ENCODE measurements at regions not wholly inside any gene's neighbourhood (a gene's known extent, or its start where the extent isn't known, plus 50 kb on each side); places are given as distances from the start of the nearest gene placed in this dataset.

DNA sequence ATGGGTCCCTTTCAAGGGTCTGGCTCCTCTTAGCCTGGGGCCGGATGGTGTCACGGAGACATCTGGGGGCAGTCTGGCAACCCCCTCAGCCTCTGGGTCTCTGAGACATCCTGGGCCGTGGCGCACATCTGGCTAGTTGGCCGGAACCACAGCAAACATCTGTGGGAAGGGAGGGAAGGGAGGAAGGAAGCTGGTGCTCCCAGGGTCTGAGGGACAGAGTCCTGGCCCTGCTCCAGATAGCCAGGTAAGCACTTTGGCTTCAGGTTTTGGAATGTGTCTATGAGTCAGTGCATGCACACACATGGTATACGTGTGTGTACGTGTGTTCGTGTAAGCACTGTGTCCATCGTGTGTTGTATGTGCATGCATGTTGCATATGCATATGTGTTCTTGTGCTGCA is 225.1 kb downstream of the MN1 start:
- DNase-seq (ENCODE audit: missing footprints) (no peak), ATAC-seq (peak; percentile 51)
- intact Hi-C loops (cut with DNase I) = loop anchor here (5.0 kb wide), 1 partner anchor 64 kb away; no protein-coding TSS in a partner anchor

DNA sequence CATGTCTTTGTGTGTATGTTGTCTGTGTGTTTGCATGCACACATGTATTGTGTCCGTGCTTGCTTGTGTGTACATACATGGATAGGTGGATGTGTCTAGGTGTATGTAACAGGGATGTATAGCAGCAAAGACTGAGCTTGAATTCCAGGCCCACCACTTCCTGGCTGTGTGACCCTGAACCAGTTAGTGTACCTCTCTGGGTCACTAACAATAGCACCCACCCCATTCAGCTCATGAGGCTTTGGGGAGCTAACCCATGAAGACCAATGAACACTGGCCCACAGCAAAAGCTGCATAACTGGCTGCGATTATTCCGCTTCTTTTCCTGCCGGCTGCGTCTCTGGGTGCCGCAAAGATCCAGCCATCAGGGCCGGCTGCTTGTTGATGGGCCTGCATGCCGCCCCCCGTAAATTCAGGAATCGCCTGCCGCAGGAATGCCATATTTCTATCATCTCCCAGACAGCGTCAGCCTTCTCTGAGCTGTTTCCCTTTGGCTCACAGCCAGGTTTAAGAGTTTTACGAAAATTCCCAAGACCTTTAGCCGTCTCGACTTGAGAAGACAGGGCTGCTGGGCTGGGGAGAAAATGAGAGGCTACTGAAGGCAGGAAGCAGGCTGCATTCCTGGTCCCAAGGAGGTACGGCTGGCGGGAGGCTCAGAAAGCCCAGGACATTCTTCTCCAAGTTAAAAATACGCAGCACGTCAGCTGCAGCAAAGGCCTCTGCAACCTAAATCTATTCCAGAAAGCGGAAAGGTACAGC is 224.6 kb downstream of the MN1 start:
- DNase-seq (ENCODE audit: missing footprints) = no peak
- peak; percentile 62 for ATAC-seq
- intact Hi-C loops (cut with DNase I) = loop anchor here (5.0 kb wide), 1 partner anchor 65 kb away; no protein-coding TSS in a partner anchor

DNA sequence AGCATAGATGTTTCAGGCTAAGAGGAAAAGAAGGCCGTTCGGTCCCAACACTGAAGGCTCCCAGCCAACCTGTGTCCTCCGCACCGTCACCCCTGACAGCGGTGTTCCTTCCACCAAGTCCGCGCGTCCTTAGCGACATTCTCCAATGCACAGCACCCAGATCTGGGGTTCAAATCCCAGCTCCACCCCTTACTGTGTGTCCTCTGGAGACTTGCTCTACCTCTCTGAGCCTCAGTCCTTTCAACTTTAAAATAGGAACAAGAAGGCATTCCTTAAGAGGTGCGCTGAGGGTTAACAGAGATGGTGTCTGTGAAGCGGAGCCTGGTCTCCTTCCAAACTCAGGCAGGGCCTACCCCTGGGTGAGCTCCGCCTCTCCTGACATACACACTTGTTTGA is 224.0 kb downstream of the MN1 start:
- intact Hi-C loops (cut with DNase I) = loop anchor here (5.0 kb wide), 1 partner anchor 65 kb away; no protein-coding TSS in a partner anchor
- no peak for ATAC-seq
- no peak for DNase-seq (ENCODE audit: missing footprints)

DNA sequence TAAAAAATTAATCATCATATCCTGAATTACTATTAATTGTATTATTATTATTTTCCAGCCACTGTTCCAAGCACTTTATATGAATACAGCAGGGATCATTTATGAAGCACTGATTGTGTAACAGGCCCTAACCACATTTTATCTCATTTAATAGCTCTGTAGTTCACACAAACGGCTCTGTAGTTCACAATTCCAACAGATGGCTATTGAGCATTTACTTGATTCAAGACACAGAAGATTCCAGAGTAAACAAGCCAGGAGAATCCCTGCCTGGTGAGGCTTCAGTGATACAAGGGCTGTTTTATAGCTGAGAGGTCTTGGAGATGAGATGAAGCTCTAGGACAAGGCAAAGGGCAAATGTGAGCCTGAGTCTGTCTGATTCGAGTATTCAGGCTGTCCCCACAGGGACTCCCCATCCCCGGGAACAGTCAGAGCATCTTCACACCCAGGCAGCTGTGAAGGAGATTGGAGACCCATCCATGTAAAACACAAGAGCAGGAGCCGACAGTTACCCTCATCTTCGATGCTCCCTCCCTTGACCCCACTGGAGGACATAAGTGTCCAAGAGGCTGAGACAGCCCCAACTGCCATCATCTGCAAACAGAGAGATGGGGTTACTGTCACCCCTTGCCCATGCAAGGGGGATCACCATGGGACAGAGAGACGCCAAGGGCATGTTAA is 222.5 kb downstream of the MN1 start:
- intact Hi-C loops (cut with DNase I) = loop anchor here (5.0 kb wide), 1 partner anchor 67 kb away; no protein-coding TSS in a partner anchor
- DNase-seq (ENCODE audit: missing footprints) = no peak
- ATAC-seq = no peak

DNA sequence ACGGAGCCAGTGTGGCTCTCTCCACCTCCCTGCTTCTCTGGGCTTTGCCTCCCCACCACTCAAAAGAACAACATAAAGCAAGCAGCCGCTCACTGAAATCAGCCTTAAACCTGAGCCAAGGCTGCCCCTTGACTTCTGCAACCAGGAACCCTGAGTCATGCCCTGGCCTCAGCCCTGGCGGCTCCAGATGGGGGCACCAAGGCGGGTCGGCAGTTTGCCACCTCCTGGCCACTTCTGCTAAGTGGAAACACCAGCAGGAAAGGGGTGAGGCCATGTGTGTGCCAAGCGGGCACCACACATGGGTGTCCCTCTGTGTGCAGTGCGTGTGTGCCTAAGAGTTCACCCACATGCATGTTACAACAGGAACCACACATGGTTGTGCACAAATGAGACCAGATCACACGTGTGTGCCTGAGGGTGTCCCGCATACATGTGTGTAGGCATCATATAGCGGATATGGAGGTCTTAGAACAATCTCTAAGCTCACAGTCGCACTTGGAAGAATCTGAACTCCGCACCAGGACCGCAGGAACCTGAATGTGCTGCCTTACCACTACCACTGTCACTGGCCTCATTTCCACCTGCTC is 221.2 kb downstream of the MN1 start:
- DNase-seq (ENCODE audit: missing footprints) (no peak), ATAC-seq (no peak)
- intact Hi-C loops (cut with DNase I) = no loop called here

DNA sequence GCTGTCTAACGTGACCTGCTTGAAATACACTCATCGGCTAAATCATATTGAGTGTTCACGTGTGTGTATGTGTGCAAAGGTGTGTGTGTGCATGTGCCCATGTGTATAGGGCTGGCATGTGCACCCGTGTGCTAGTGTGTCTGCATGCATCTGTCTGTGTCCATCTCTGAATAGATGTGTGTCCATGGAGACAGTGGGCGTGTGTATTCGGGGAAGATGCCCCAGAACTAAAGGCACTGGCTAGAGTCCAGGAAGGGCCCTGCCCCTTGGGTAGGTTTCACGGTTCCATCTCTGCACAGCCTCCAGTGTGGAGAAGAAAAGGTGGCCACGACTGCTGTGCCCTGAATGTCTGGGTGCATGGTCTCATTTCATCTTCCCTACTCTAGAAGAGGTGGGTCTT is 220.3 kb downstream of the MN1 start:
- intact Hi-C loops (cut with DNase I) = no loop called here
- no peak for DNase-seq (ENCODE audit: missing footprints)
- no peak for ATAC-seq

DNA sequence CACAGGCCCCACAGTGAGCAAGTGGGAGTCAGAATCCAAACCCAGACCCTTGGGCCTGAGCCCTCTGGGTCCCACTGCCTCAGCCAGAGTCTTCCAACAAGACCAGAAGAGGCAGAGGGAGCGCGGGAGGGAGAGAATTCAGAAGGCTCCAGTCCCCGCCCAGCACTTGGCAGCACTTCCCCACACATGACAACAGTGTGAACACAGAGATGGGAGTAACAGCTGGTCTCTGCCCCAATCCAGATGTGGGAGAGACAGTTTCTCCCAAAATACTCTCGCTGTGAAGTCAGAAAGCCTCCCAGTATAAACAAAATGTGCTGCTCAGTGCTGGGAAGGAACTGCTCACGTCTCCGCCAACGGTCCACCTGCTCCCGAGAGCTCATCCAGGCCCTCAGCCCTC is 219.9 kb downstream of the MN1 start:
- DNase-seq (ENCODE audit: missing footprints) = peak; percentile 94
- intact Hi-C loops (cut with DNase I) = no loop called here
- peak; percentile 87 for ATAC-seq

DNA sequence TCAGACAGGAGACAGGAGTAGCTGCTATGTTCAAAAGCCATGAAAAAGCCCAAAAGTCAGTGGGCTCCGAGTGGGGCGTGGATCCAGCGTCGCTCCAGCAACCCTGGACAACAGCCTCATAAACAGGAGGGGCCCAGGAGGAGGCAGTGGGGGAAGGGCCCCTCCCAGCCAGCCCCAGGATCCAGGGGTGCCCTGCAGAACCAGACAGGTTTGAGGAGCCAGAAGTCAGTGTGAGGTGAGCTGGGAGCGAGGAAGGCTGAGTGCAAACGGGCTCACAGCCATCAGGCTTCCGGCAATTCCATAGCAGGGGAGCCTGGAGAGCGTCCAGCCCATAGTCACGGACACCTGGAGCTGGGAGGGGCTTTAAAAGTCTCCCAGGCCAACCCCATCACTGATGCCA is 217.7 kb downstream of the MN1 start:
- no peak for DNase-seq (ENCODE audit: missing footprints)
- ATAC-seq = no peak
- intact Hi-C loops (cut with DNase I) = no loop called here

DNA sequence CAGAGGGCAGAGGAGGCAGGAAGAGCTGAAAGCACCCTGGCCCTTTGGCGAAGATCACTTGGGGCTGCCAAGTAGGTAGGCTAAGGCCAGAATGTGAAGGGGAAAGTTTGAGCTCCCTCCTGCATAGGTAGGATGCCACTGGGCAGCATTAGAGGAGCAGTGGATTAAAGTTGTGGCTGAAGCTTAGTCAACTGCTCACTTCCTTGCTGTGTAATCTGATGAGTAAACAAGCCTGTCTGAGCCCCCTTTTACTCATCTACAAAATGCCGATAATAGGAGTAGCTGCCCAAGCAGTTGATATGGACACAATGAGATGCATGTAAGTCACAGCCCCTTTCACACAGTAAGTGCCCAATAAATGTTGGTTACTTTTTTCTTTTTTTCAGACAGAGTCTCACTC is 216.4 kb downstream of the MN1 start:
- intact Hi-C loops (cut with DNase I) = no loop called here
- DNase-seq (ENCODE audit: missing footprints) (no peak), ATAC-seq (no peak)

DNA sequence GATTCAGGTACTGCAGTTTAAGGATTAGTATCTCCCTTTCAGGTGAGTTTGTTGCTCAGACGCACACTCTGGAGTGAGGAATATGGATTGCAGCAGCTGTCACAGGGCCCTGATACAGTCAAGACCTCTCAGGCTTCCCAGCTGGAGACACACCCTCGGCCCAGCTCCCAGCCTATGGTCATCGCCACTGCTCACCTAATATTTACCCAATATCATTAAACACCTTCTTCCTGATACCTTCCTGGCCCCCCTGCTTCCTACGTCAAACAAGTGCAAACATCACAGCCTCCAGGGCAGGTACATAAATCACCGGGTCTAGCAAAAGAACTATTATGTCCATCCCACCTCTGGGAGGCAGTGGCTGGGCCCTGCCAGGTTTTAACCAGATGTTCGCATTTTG is 213.3 kb downstream of the MN1 start:
- intact Hi-C loops (cut with DNase I) = no loop called here
- DNase-seq (ENCODE audit: missing footprints) (no peak), ATAC-seq (no peak)

DNA sequence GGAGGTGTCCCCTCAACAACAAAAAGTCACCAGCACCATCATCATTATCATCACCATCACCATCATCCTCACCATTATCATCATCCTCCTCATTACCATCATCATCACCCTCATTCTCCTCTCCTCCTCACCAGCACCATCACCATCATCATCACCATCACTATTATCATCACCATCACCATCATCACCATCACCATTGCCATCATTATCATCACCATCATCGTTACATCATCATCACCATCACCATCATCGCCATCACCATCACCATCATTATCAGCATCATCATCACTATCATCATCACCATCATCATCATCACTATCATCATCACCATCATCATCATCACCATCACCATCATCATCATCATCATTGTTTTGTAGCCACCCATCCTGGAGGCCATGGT is 212.6 kb downstream of the MN1 start:
- no peak for DNase-seq (ENCODE audit: missing footprints)
- intact Hi-C loops (cut with DNase I) = no loop called here
- no peak for ATAC-seq

DNA sequence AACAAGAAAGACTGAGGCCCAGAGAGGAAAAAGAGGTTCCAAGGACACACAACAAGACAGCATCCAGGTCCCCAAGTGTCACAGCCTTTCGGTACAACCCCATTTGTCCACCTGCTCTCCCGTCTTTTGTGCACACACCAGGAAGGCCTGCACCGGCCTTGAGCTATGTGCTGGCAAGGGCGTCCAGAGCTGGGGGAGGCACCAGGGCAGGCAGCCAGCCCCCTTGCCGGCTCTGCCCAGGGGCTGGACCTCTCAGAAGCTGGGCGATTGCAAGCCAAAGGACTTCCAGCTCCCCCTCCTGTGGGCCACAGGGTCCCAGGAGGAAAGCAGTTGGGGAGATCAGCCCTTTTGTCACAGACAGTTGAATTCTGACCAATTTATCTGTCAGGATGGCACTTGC is 210.5 kb downstream of the MN1 start:
- no peak for DNase-seq (ENCODE audit: missing footprints)
- peak; percentile 31 for ATAC-seq
- intact Hi-C loops (cut with DNase I) = no loop called here

DNA sequence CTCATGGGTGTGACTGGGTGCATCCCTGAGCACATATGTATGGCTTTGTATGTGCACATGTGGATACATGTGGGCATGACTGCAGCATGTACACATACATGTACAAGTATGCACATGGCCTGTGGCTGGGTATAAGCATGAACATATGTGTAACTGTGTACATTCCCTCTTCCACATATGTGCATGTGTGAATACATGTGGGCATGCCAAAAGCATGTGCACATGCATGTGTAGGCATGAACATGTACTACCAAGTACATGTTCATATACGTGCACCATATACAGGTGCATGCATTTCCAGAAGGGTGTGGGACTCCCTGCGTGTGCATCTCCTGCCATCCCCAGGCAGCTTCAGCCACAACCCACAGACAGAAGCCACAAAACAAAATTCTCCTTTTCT is 208.2 kb downstream of the MN1 start:
- DNase-seq (ENCODE audit: missing footprints) (no peak), ATAC-seq (no peak)
- intact Hi-C loops (cut with DNase I) = no loop called here

DNA sequence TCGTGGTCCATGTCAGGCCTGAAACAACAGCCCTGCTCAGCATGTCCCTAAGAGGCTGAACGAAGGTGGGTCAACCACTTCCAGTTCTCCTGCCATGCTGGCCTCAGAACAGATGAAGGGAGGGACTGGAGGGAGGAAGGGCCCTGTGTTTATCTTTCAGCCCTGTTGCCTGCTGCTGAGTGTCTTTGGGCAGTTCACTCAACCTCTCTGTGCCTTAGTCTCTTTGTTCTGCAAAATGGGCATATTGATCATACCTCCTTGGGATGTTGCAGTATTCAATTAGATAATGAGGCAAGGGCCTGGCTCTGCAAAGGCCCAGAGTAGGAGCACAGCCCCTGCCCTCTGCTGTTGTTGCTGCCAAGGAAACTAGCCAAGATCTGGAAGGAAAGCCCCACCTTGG is 207.5 kb downstream of the MN1 start:
- ATAC-seq (no peak), DNase-seq (ENCODE audit: missing footprints) (no peak)
- intact Hi-C loops (cut with DNase I) = no loop called here

DNA sequence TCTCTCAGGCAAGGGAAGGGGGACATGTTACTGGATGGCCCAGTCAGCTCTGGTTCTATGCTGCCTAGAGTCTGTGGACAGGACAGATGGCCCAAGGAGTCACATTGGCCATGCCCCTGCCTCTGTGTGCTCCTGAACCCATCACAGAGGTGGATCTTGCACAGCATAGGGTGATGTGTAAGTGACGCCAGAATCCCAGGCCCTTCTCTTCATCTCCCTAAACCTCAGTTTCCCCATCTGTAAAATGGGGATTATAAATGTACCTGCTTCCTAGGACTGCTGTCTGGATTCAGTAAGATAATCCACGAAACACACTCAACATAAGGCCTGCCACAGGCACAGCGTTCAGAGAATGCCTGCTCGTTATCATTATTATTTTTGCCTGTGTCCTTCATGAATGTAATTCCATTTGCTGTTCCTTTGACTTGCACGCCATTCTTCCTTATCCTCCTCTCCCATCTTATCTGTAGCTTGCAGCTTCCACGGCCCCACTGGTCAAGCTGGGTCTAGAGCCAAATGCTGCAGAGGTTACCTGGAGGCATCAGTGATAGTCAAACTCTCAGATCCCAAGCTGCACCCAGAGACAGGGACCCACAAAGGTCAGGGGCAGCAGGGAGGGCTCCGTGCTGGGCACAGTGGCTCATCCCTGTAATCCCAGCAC is 207.0 kb downstream of the MN1 start:
- ATAC-seq (no peak), DNase-seq (ENCODE audit: missing footprints) (no peak)
- intact Hi-C loops (cut with DNase I) = no loop called here

DNA sequence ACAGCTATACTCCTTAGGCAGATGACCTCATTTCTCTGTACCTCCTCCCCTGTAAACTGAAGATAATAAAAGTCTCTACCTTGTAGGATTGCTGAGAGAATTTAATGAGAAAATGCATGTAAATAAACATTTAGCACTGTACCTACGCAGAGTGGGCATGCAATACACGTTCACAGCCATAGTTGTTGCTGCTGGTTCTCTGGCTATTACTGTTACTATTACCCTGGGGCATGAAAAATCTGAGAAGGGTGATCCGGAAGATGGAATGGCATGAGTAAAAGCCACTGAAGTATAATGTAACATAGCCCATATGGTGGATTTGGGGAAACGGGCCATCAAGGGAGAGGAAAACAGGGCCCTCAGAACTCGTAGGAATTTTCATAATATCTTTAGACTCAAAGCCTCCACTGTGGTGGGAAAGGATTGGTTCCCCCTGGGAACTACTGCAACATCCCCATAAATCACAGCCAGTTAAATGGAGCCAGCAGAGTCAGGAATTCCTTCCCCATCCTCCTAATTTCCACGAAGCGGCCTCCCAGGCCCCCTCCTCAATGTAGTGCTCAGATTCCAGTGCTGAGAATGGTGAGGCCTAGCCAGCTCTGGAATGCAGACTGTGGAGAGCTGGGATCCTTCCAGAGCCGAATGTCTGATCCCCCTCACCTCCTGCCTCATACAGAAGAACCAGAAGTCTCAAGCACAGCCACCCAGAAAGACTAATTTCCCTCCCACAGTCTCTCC is 205.3 kb downstream of the MN1 start:
- no peak for DNase-seq (ENCODE audit: missing footprints)
- no peak for ATAC-seq
- intact Hi-C loops (cut with DNase I) = no loop called here

DNA sequence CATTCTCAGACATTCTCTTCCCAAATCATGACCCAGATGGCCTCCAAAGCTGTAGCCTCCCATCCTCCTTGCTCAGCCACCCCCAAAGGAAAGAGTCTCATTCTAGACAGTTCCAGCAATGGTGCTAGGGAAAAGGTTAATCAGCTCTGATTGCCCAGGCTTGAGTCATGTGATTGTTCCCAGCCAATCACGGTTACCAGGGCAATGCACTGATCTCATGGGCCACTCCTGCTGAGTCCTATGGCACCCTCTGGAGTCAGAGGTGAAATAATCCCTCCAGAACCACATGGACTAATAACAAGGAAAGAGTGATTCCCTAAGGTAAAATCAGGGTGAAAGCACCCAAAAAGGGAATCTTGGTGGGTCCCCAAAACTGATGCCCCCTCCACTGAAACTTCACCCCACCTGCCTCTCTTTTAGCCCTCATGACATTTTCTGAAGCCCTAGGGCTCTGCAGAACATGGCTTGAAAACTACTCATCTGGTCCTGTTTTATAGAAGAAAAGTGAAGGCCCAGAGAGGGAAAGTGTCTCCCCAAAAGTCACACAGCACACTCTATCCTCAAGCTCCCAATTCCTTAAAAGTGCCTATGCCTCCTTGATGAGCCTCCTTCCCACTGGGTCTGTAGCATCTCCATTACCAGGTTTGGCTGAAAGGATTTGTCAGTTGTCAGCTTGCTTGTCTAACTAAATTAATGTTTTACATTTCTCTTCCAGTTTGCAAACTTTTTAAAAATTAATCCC is 203.7 kb downstream of the MN1 start:
- intact Hi-C loops (cut with DNase I) = no loop called here
- ATAC-seq (no peak), DNase-seq (ENCODE audit: missing footprints) (no peak)

DNA sequence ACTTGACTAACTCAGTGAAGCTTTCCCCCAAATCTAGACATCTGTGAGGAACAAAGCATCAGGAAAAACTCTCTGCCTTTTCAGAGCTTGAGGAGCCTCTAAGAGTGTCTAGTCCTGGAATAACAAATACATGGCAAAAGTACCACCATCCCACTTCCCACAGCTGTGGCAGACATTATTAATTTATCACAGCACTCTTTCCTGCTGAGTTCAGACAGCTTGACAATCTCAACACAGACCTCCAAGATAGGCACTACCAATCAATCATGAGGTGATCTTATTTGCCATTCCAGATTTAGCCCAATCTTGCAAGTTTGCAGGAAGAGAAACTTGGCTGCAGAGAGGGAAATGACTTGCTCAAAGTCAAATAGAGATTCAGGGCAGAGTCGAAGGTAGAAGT is 202.8 kb downstream of the MN1 start:
- intact Hi-C loops (cut with DNase I) = no loop called here
- no peak for ATAC-seq
- no peak for DNase-seq (ENCODE audit: missing footprints)

All from Right ventricle myocardium inferior (tissue), 1 donor.